ENCODE measurements at regions not wholly inside any gene's neighbourhood (a gene's known extent, or its start where the extent isn't known, plus 50 kb on each side); places are given as distances from the start of the nearest gene placed in this dataset.

- DNase-seq, result no peak
These were observed 50.1 kb upstream of the DIO3 start for GRCh38 chr14:101511199-101511598.
